DND-41 (cell line): ENCODE measurements at regions not wholly inside any gene's neighbourhood (a gene's known extent, or its start where the extent isn't known, plus 50 kb on each side); places are given as distances from the start of the nearest gene placed in this dataset.

Experiments
- ATAC-seq: fragments of 200-7000 bp; cut with Tn5 transposase; 3 replicates; pipeline ENCODE4 v1.9.1; 2021; ENCODE audit warnings: low read depth; ENCODE audit not compliant: insufficient read depth
- DNase-seq: peaks from one replicate; pipeline ENCODE4 v3.0.0-alpha.2; 2020
- H2AFZ ChIP-seq: 2 replicates; pipeline ENCODE4 v1.6.0; 2012; ENCODE audit warnings: low read depth, low read length
- H3K27ac ChIP-seq: 2 replicates; pipeline ENCODE4 v1.5.1; 2012; ENCODE audit warnings: low read length, inconsistent platforms
- H3K27me3 ChIP-seq: fragments of 200-600 bp; sonication (generic); 2 replicates; pipeline ENCODE4 v1.6.0; 2012; ENCODE audit warnings: low read length, mild to moderate bottlenecking, inconsistent platforms; ENCODE audit not compliant: insufficient read depth, poor library complexity
- H3K36me3 ChIP-seq: 2 replicates; pipeline ENCODE4 v1.5.1; 2012; ENCODE audit warnings: low read length, inconsistent platforms; ENCODE audit not compliant: insufficient read depth
- H3K4me1 ChIP-seq: 2 replicates; pipeline ENCODE4 v1.5.1; 2012; ENCODE audit warnings: mild to moderate bottlenecking, low read length; ENCODE audit not compliant: insufficient read depth
- H3K4me2 ChIP-seq: 2 replicates; pipeline ENCODE4 v1.6.0; 2012; ENCODE audit warnings: mild to moderate bottlenecking, moderate library complexity, low read length, inconsistent platforms; ENCODE audit not compliant: insufficient read depth
- H3K4me3 ChIP-seq, 2 experiments: fragments of 200-600 bp in 1 of 2; shearing (Covaris generic) in 1 of 2; 2 replicates each; pipeline ENCODE4 v1.5.1; 2012 to 2016; ENCODE audit warnings: inconsistent platforms in 2 of 2, low read length in 2 of 2, mild to moderate bottlenecking in 2 of 2, low read depth in 1 of 2, moderate library complexity in 1 of 2
- H3K79me2 ChIP-seq: 2 replicates; pipeline ENCODE4 v1.6.0; 2012; ENCODE audit warnings: low read length, inconsistent platforms; ENCODE audit not compliant: insufficient read depth
- H3K9ac ChIP-seq: 2 replicates; pipeline ENCODE4 v1.6.0; 2012; ENCODE audit warnings: low read depth, mild to moderate bottlenecking, inconsistent platforms, low read length, moderate library complexity
- H3K9me3 ChIP-seq: 2 replicates; pipeline ENCODE4 v1.5.1; 2012; ENCODE audit warnings: low read length, moderate library complexity, mild to moderate bottlenecking, inconsistent platforms; ENCODE audit not compliant: insufficient read depth, severe bottlenecking
- H4K20me1 ChIP-seq: 2 replicates; pipeline ENCODE4 v1.6.0; 2012; ENCODE audit warnings: low read length; ENCODE audit not compliant: insufficient read depth
- CTCF ChIP-seq: IDR thresholded peaks from 2 replicates; pipeline ENCODE4 v1.5.1; 2012; ENCODE audit warnings: borderline replicate concordance, low read length, moderate library complexity, mild to moderate bottlenecking; ENCODE audit not compliant: poor library complexity, severe bottlenecking; ENCODE audit errors: extremely low read depth
- EZH2 ChIP-seq: IDR thresholded peaks from 3 replicates; pipeline ENCODE4 v1.6.1; 2012; ENCODE audit warnings: borderline replicate concordance, low read depth, mild to moderate bottlenecking, moderate library complexity, low read length, inconsistent platforms; ENCODE audit not compliant: severe bottlenecking

GRCh38 chr12:127957001-127957660 is 309.8 kb upstream of the TMEM132C start:
- H2AFZ ChIP-seq: no peak overlapping the region
- H3K4me3 ChIP-seq: no peak overlapping the region
- no peak overlapping the region for H3K4me2 ChIP-seq
- no peak overlapping the region for H3K27ac ChIP-seq
- no peaks in the 10 kb centered on the region for H3K4me1 ChIP-seq
- no peaks in the 10 kb centered on the region for H3K79me2 ChIP-seq
- no peak overlapping the region for H3K9ac ChIP-seq
- ATAC-seq: no peak
- H3K36me3 ChIP-seq: no peaks in the 10 kb centered on the region
- DNase-seq: no peak
- H4K20me1 ChIP-seq: no peaks in the 10 kb centered on the region
- TF ChIP-seq EZH2 (no peak), CTCF (no peak)
- H3K27me3 ChIP-seq: no peaks in the 10 kb centered on the region
- no peaks in the 10 kb centered on the region for H3K9me3 ChIP-seq

DNA sequence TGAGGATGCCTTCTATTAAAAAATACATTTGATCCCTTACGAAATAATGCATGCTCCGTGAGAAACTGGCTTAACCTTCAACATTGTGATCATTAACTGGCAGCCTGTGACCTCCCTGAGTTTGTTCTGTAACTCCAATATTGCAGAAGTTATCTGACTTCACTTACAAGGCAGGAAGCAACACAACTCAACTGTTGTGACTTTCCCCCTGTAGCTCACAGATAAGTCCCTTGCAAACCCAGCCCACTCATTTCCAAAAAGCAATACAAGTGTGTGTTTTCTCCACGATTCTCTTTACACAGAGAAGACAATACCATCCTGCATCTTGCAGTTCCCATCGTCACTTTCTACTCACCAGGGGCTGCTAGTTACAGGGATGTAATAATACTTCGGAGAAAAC is 304.7 kb upstream of the TMEM132C start:
- Histone ChIP-seq H2AFZ (no peak overlapping the region), H3K27me3 (no peaks in the 10 kb centered on the region), H3K9ac (no peak overlapping the region), H3K4me2 (no peak overlapping the region), H3K27ac (no peak overlapping the region), H3K36me3 (no peaks in the 10 kb centered on the region), H3K4me1 (no peaks in the 10 kb centered on the region), H3K79me2 (no peaks in the 10 kb centered on the region), H4K20me1 (no peaks in the 10 kb centered on the region), H3K4me3 (no peak overlapping the region), H3K9me3 (no peaks in the 10 kb centered on the region)
- TF ChIP-seq CTCF (no peak), EZH2 (no peak)
- DNase-seq (no peak), ATAC-seq (no peak)

DNA sequence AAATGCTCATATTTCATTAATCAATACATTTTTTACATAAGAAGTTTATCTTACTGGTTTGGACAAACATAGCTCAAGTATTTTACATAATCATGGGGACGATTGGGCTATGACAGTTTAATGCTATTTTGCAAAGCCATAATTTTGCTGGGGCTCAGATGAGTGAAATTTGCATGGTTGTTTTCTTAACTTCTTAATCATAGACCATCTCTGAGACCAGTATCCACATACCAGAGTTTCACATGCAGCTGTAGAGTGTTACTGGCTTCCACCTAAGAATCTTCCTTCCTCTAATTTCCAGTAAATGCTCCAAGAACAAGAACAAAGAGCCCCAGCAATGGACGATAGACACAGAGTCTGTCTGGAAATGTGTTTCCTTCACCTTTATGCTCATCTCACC is 303.0 kb upstream of the TMEM132C start:
- H2AFZ ChIP-seq: no peak overlapping the region

More for the DNA sequence above, 303.0 kb upstream of the TMEM132C start:
- no peaks in the 10 kb centered on the region for H3K36me3 ChIP-seq
- no peak overlapping the region for H3K4me3 ChIP-seq
- no peak overlapping the region for H3K27ac ChIP-seq
- TF ChIP-seq EZH2: no peak
- no peak for TF ChIP-seq CTCF
- H3K9me3 ChIP-seq: no peaks in the 10 kb centered on the region
- no peaks in the 10 kb centered on the region for H3K4me1 ChIP-seq
- no peaks in the 10 kb centered on the region for H3K79me2 ChIP-seq
- H3K9ac ChIP-seq: no peak overlapping the region
- H3K4me2 ChIP-seq: no peak overlapping the region
- DNase-seq (no peak), ATAC-seq (no peak)
- no peaks in the 10 kb centered on the region for H4K20me1 ChIP-seq
- H3K27me3 ChIP-seq: no peaks in the 10 kb centered on the region
